Sigmoid colon (tissue), 4 donors: ENCODE measurements at regions not wholly inside any gene's neighbourhood (a gene's known extent, or its start where the extent isn't known, plus 50 kb on each side); places are given as distances from the start of the nearest gene placed in this dataset.

Experiments
- POLR2A ChIP-seq, 2 donors: fragments of 450-650 bp; IDR thresholded peaks; one replicate each; pipeline ENCODE4 v1.6.1; 2016; ENCODE audit warnings: antibody characterized with exemption in 2 of 2, mild to moderate bottlenecking in 2 of 2, moderate library complexity in 2 of 2
- POLR2AphosphoS5 ChIP-seq, 4 donors: sonication (generic); formaldehyde crosslinking; IDR thresholded peaks; one replicate each; pipeline ENCODE4 v1.6.1; 2017; ENCODE audit warnings: antibody characterized with exemption in 4 of 4
- TF ChIP-seq, protein P1 (sequence below), 4 experiments: fragments of 450-650 bp in 3 of 4; fragments of 200-600 bp in 1 of 4; IDR thresholded peaks; one replicate each; pipeline ENCODE4 v1.5.1; 2016 to 2019; ENCODE audit warnings: antibody characterized with exemption in 4 of 4, mild to moderate bottlenecking in 3 of 4, moderate library complexity in 2 of 4

GRCh38 chr11:16607675-16608644 lies 130.5 kb upstream of the C11orf58 start:
- TF ChIP-seq, protein P1, sequence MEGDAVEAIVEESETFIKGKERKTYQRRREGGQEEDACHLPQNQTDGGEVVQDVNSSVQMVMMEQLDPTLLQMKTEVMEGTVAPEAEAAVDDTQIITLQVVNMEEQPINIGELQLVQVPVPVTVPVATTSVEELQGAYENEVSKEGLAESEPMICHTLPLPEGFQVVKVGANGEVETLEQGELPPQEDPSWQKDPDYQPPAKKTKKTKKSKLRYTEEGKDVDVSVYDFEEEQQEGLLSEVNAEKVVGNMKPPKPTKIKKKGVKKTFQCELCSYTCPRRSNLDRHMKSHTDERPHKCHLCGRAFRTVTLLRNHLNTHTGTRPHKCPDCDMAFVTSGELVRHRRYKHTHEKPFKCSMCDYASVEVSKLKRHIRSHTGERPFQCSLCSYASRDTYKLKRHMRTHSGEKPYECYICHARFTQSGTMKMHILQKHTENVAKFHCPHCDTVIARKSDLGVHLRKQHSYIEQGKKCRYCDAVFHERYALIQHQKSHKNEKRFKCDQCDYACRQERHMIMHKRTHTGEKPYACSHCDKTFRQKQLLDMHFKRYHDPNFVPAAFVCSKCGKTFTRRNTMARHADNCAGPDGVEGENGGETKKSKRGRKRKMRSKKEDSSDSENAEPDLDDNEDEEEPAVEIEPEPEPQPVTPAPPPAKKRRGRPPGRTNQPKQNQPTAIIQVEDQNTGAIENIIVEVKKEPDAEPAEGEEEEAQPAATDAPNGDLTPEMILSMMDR (IDR thresholded peaks at IDR 0.05), result no peak
- TF ChIP-seq POLR2A (IDR thresholded peaks at IDR 0.05), result no peak
- TF ChIP-seq POLR2AphosphoS5 (IDR thresholded peaks at IDR 0.05), result peak; percentile 34 to 64 (median 53)
